H1 (cell line): ENCODE measurements at regions not wholly inside any gene's neighbourhood (a gene's known extent, or its start where the extent isn't known, plus 50 kb on each side); places are given as distances from the start of the nearest gene placed in this dataset.

Experiments
- CTCF ChIA-PET: fragments of 300-600 bp; sonication (Branson Sonifier 250); formaldehyde crosslinking; loops from one replicate; lab custom pipeline; 2021; ENCODE audit not compliant: partially characterized antibody; lab: Charles Lee
- POLR2A ChIA-PET: fragments of 300-600 bp; sonication (Branson Sonifier 250); formaldehyde crosslinking; loops from one replicate; lab custom pipeline; 2021; ENCODE audit warnings: inconsistent platforms; ENCODE audit not compliant: partially characterized antibody; lab: Charles Lee
- DNase-seq, 2 experiments: peaks; one replicate each; pipeline versions ENCODE4 v3.0.0 to v3.0.0-alpha.2; 2010 to 2022; ENCODE audit warnings: low spot score in 2 of 2, low read depth in 1 of 2, mixed read lengths in 1 of 2
- FAIRE-seq: peaks from 2 replicates; lab custom pipeline; 2011; peaks lifted over from hg19 to GRCh38; lab: Jason Lieb, UNC
- H2AFZ ChIP-seq: 2 replicates; pipeline ENCODE4 v1.8.1; 2012; ENCODE audit warnings: low read length, inconsistent platforms
- H2AK5ac ChIP-seq: 2 replicates; pipeline ENCODE4 v1.6.1; 2013; ENCODE audit warnings: low read depth, low read length
- H2BK120ac ChIP-seq: replicated peaks from 2 replicates; pipeline ENCODE3; 2013; ENCODE audit warnings: low read depth, low read length, inconsistent platforms
- H2BK12ac ChIP-seq: 2 replicates; pipeline ENCODE4 v1.6.1; 2013; ENCODE audit warnings: low read depth, low read length
- H2BK15ac ChIP-seq: 2 replicates; pipeline ENCODE4 v1.6.1; 2013; ENCODE audit warnings: low read length
- H2BK20ac ChIP-seq: 2 replicates; pipeline ENCODE4 v1.6.1; 2013; ENCODE audit warnings: low read length
- H2BK5ac ChIP-seq: 2 replicates; pipeline ENCODE4 v1.6.1; 2013; ENCODE audit warnings: low read depth, low read length
- H3K14ac ChIP-seq: 2 replicates; pipeline ENCODE4 v1.6.1; 2013; ENCODE audit warnings: inconsistent platforms; ENCODE audit not compliant: insufficient read length
- H3K18ac ChIP-seq: 2 replicates; pipeline ENCODE4 v1.6.1; 2013; ENCODE audit warnings: low read length; ENCODE audit errors: extremely low read depth
- H3K23ac ChIP-seq: 2 replicates; pipeline ENCODE4 v1.6.1; 2013; ENCODE audit warnings: inconsistent platforms; ENCODE audit not compliant: insufficient read length
- H3K23me2 ChIP-seq: 2 replicates; pipeline ENCODE4 v1.6.1; 2013; ENCODE audit warnings: low read depth, low read length
- H3K27ac ChIP-seq: 2 replicates; pipeline ENCODE4 v1.6.1; 2011; ENCODE audit warnings: low read depth, low read length, inconsistent platforms
- H3K27me3 ChIP-seq, 4 experiments: replicated peaks in 1 of 4; 1 replicate in 1 of 4; 2 replicates in 3 of 4; pipeline versions ENCODE4 v1.6.1 to v1.8.1; 2011 to 2013; ENCODE audit warnings: low read length in 3 of 4, mild to moderate bottlenecking in 3 of 4, inconsistent platforms in 2 of 4, mixed read lengths in 2 of 4, moderate library complexity in 1 of 4; ENCODE audit not compliant: control insufficient read depth in 3 of 4, insufficient read depth in 3 of 4; ENCODE audit errors: extremely low read depth in 1 of 4
- H3K36me3 ChIP-seq, 4 experiments: 2 replicates each; pipeline versions ENCODE4 v1.6.1 to v1.8.1; 2011 to 2013; ENCODE audit warnings: mild to moderate bottlenecking in 4 of 4, low read length in 3 of 4, moderate library complexity in 2 of 4, control low read depth in 1 of 4, inconsistent platforms in 1 of 4; ENCODE audit not compliant: insufficient read depth in 4 of 4, control insufficient read depth in 2 of 4
- H3K4ac ChIP-seq: replicated peaks from 2 replicates; pipeline ENCODE3; 2013; ENCODE audit warnings: low read length, low read depth, mixed read lengths, inconsistent platforms; ENCODE audit not compliant: insufficient read length
- H3K4me1 ChIP-seq, 4 experiments: replicated peaks in 1 of 4; 1 replicate in 1 of 4; 2 replicates in 3 of 4; pipeline versions ENCODE4 v1.6.1 to v1.8.1; 2011 to 2013; ENCODE audit warnings: low read length in 3 of 4, inconsistent platforms in 2 of 4, mixed read lengths in 1 of 4; ENCODE audit not compliant: insufficient read depth in 4 of 4, control insufficient read depth in 3 of 4
- H3K4me2 ChIP-seq, 2 experiments: 2 replicates each; pipeline versions ENCODE4 v1.6.1 to v1.8.1; 2011 to 2013; ENCODE audit warnings: low read depth in 2 of 2, low read length in 2 of 2, control low read depth in 1 of 2, inconsistent platforms in 1 of 2, mild to moderate bottlenecking in 1 of 2; ENCODE audit not compliant: insufficient read depth in 1 of 2
- H3K4me3 ChIP-seq, 4 experiments: fragments of 200-600, 300-600 bp in 1 of 4; sonication (generic), shearing (Covaris generic), sonication (Bioruptor Twin) in 1 of 4; 2 replicates each; pipeline versions ENCODE4 v1.5.1 to v1.8.1; 2011 to 2016; ENCODE audit warnings: low read length in 4 of 4, low read depth in 3 of 4, control low read depth in 2 of 4, inconsistent platforms in 2 of 4, mild to moderate bottlenecking in 2 of 4, mixed read lengths in 1 of 4, moderate library complexity in 1 of 4; ENCODE audit not compliant: insufficient read depth in 2 of 4; ENCODE audit errors: extremely low read depth in 1 of 4
- H3K56ac ChIP-seq: replicated peaks from 2 replicates; pipeline ENCODE3; 2013; ENCODE audit warnings: low read depth, mild to moderate bottlenecking, mixed read lengths, low read length, inconsistent platforms; ENCODE audit not compliant: insufficient read length
- H3K79me1 ChIP-seq: 2 replicates; pipeline ENCODE4 v1.6.1; 2013; ENCODE audit warnings: low read depth, low read length, control low read depth
- H3K79me2 ChIP-seq, 2 experiments: 2 replicates each; pipeline versions ENCODE4 v1.6.1 to v1.8.1; 2012 to 2013; ENCODE audit warnings: low read length in 2 of 2, mild to moderate bottlenecking in 2 of 2, inconsistent platforms in 1 of 2; ENCODE audit not compliant: insufficient read depth in 2 of 2, control insufficient read depth in 1 of 2
- H3K9ac ChIP-seq, 4 experiments: replicated peaks in 1 of 4; 1 replicate in 1 of 4; 2 replicates in 3 of 4; pipeline versions ENCODE4 v1.6.1 to v1.8.1; 2011 to 2013; ENCODE audit warnings: low read depth in 3 of 4, low read length in 3 of 4, control low read depth in 2 of 4, mild to moderate bottlenecking in 2 of 4, moderate library complexity in 2 of 4, inconsistent platforms in 1 of 4; ENCODE audit errors: extremely low read depth in 1 of 4
- H3K9me3 ChIP-seq, 2 experiments: 2 replicates each; pipeline versions ENCODE4 v1.6.1 to v1.8.1; 2012 to 2013; ENCODE audit warnings: mild to moderate bottlenecking in 2 of 2, moderate library complexity in 2 of 2, control low read depth in 1 of 2, inconsistent platforms in 1 of 2, low read depth in 1 of 2, low read length in 1 of 2, mixed read lengths in 1 of 2; ENCODE audit not compliant: insufficient read depth in 2 of 2
- H4K20me1 ChIP-seq, 2 experiments: replicated peaks in 1 of 2; 2 replicates each; pipeline versions ENCODE3 to v1.8.1; 2011 to 2013; ENCODE audit warnings: inconsistent platforms in 2 of 2, low read length in 2 of 2, mild to moderate bottlenecking in 1 of 2; ENCODE audit not compliant: insufficient read depth in 2 of 2, control insufficient read depth in 1 of 2
- H4K5ac ChIP-seq: 2 replicates; pipeline ENCODE4 v1.6.1; 2013; ENCODE audit warnings: low read length, low read depth, mixed read lengths, inconsistent platforms; ENCODE audit not compliant: insufficient read length
- H4K8ac ChIP-seq: 2 replicates; pipeline ENCODE4 v1.8.0; 2013; ENCODE audit warnings: mild to moderate bottlenecking, moderate library complexity, low read length, inconsistent platforms; ENCODE audit not compliant: insufficient read depth; ENCODE audit errors: extremely low read depth
- H4K91ac ChIP-seq: replicated peaks from 2 replicates; pipeline ENCODE3; 2013; ENCODE audit warnings: low read length, mixed read lengths, inconsistent platforms; ENCODE audit not compliant: insufficient read length
- CHD1 ChIP-seq: IDR thresholded peaks from 2 replicates; pipeline ENCODE4 v1.6.1; 2012; ENCODE audit warnings: low read depth, low read length, improper control_type of control experiment
- GABPA ChIP-seq: IDR thresholded peaks from 2 replicates; pipeline ENCODE4 v1.6.1; 2011; ENCODE audit warnings: mild to moderate bottlenecking, low read length, moderate library complexity, borderline replicate concordance; ENCODE audit not compliant: insufficient read depth
- KDM4A ChIP-seq: IDR thresholded peaks from one replicate; pipeline ENCODE4 v1.7.1; 2012; ENCODE audit warnings: low read depth, mild to moderate bottlenecking, moderate library complexity, low read length, inconsistent platforms; ENCODE audit not compliant: severe bottlenecking
- NRF1 ChIP-seq: IDR thresholded peaks from 2 replicates; pipeline ENCODE4 v1.6.1; 2011; ENCODE audit warnings: mild to moderate bottlenecking, low read depth, low read length, improper control_type of control experiment
- SIRT6 ChIP-seq: IDR thresholded peaks from one replicate; pipeline ENCODE4 v1.7.1; 2012; ENCODE audit warnings: low read length, inconsistent platforms
- SRF ChIP-seq: IDR thresholded peaks from 2 replicates; pipeline ENCODE4 v1.6.1; 2011; ENCODE audit warnings: mild to moderate bottlenecking, low read depth, low read length, moderate library complexity
- WGBS, 2 experiments: shearing (Covaris generic) in 1 of 2; methylation state at CpG; one replicate each; pipeline versions ENCODE4 v1.1.6 to v1.1.7; 2013 to 2015; ENCODE audit warnings: low lambda C conversion rate in 2 of 2, mixed read lengths in 2 of 2, inconsistent platforms in 1 of 2, low coverage in 1 of 2, missing lambda C conversion rate in 1 of 2; ENCODE audit not compliant: insufficient replicate concordance in 2 of 2, insufficient coverage in 1 of 2, insufficient read length in 1 of 2; ENCODE audit errors: extremely low coverage in 1 of 2, missing lambda C conversion rate in 1 of 2; 5-methylcytosine and 5-hydroxymethylcytosine counted together

DNA sequence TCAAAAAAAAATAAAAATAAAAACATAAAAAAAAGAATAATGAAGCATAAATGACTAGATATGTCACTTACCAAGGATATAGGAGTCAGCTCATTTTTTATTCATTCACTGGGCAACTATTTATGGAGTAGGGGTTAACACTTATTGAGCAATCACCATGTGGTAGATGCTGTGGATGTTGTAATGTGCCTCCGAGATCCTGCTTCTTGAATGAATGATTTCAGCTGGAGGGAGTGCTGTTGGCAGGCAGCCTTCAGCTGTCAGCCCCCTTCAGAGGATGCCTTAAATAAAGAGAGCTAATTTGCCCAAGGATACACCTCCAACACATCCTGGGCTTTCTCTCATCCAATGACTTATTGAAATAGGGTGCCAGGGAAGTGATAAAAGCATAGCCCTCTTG, 229.5 kb upstream of the DTNBP1 start:
- Histone ChIP-seq H3K23ac (no peak overlapping the region), H4K5ac (no peak overlapping the region), H3K18ac (no peak overlapping the region), H4K20me1 (no peaks in the 10 kb centered on the region), H2BK15ac (no peak overlapping the region), H3K36me3 (no peaks in the 10 kb centered on the region), H2BK20ac (0 out of 2 replicates have a peak overlapping the region, but pooled peaks have one; percentile 77), H3K79me2 (no peaks in the 10 kb centered on the region), H2BK5ac (no peak overlapping the region), H2AK5ac (peak overlapping the region; percentile 34; the same call in 1 of the 2 replicates), H4K91ac (no peak overlapping the region), H3K56ac (no peak overlapping the region), H3K14ac (no peak overlapping the region), H3K27me3 (no peaks in the 10 kb centered on the region), H2BK12ac (peak overlapping the region; percentile 78), H3K9ac (no peak overlapping the region), H3K4me3 (no peak overlapping the region), H2AFZ (no peak overlapping the region), H3K4ac (no peak overlapping the region), H3K27ac (no peak overlapping the region), H3K79me1 (no peaks in the 10 kb centered on the region), H3K9me3 (0 out of 4 replicates have a peak, but pooled peaks cover 0 to 4% of the 10 kb centered on the region in 2 experiments), H4K8ac (no peak overlapping the region), H3K4me1 (peaks cover 9 to 14% (median 12%) of the 10 kb centered on the region in 4 experiments; a peak in 6 of 7 replicates), H3K23me2 (no peaks in the 10 kb centered on the region), H2BK120ac (peak overlapping the region; percentile 50), H3K4me2 (no peak overlapping the region)
- DNase-seq = no peak
- 86% methylated on average over 1 of the region's 1 CpG; no CpG with 5 or more reads in 1 of the 2 experiments for WGBS, 2 experiments
- POLR2A ChIA-PET = no interaction called here
- CTCF ChIA-PET = interaction anchor here (0.9 to 1.5 kb wide), 9 partner anchors 9 to 314 kb away, joined by 3 to 5 read pairs (median 3); no protein-coding TSS in a partner anchor
- no peak for FAIRE-seq
- no peak for TF ChIP-seq KDM4A
- no peak for TF ChIP-seq CHD1
- no peak for TF ChIP-seq SRF
- no peak for TF ChIP-seq GABPA
- no peak for TF ChIP-seq SIRT6
- TF ChIP-seq NRF1 = no peak
